ENCODE measurements at regions not wholly inside any gene's neighbourhood (a gene's known extent, or its start where the extent isn't known, plus 50 kb on each side); places are given as distances from the start of the nearest gene placed in this dataset.
A peak's percentile ranks its signal among the peaks of the same experiment; 100 is the strongest.
"Not testable (repeated sequence)": the region's sequence is repeated elsewhere in the genome, so short reads cannot be mapped to it uniquely, and the experiment has no call there.

GRCh38 chr10:91745090-91745831 lies 53.0 kb upstream of the TNKS2 start:
- DNase-seq = no peak

GRCh38 chr10:91743465-91743864 lies 54.8 kb upstream of the TNKS2 start:
- no peak for DNase-seq

- DNase-seq = no peak
Observed at GRCh38 chr10:91742229-91742628, 56.0 kb upstream of the TNKS2 start.

- DNase-seq = peak; percentile 70
Observed at GRCh38 chr10:91741356-91741755, 56.9 kb upstream of the TNKS2 start.

GRCh38 chr10:91740353-91740924 lies 57.8 kb upstream of the TNKS2 start:
- no peak for DNase-seq

- DNase-seq = not testable (repeated sequence)
Observed at GRCh38 chr10:91732265-91732664, 66.0 kb upstream of the TNKS2 start.

GRCh38 chr10:91729339-91729738 lies 68.9 kb upstream of the TNKS2 start:
- not testable (repeated sequence) for DNase-seq

GRCh38 chr10:91726355-91726754 lies 71.9 kb upstream of the TNKS2 start:
- DNase-seq = no peak

- no peak for DNase-seq
Observed at GRCh38 chr10:91724933-91725332, 73.3 kb upstream of the TNKS2 start.

- DNase-seq = no peak
Observed at GRCh38 chr10:91713461-91714072, 80.7 kb upstream of the PPP1R3C start.

GRCh38 chr10:91711885-91712680 lies 79.2 kb upstream of the PPP1R3C start:
- DNase-seq = peak; percentile 29

- no peak for DNase-seq
Observed at GRCh38 chr10:91709394-91709798, 76.5 kb upstream of the PPP1R3C start.

- DNase-seq = no peak
Observed at GRCh38 chr10:91708174-91708861, 75.4 kb upstream of the PPP1R3C start.

GRCh38 chr10:91707236-91707635 lies 74.4 kb upstream of the PPP1R3C start:
- no peak for DNase-seq

GRCh38 chr10:91705948-91706670 lies 73.2 kb upstream of the PPP1R3C start:
- no peak for DNase-seq

- DNase-seq = no peak
Observed at GRCh38 chr10:91702620-91703019, 69.7 kb upstream of the PPP1R3C start.

GRCh38 chr10:91700788-91701444 lies 68.0 kb upstream of the PPP1R3C start:
- no peak for DNase-seq

GRCh38 chr10:91700273-91700672 lies 67.4 kb upstream of the PPP1R3C start:
- no peak for DNase-seq

GRCh38 chr10:91698258-91698657 lies 65.4 kb upstream of the PPP1R3C start:
- DNase-seq = no peak

- no peak for DNase-seq
Observed at GRCh38 chr10:91694170-91694794, 61.4 kb upstream of the PPP1R3C start.

- no peak for DNase-seq
Observed at GRCh38 chr10:91691981-91692380, 59.1 kb upstream of the PPP1R3C start.

Data from hindlimb muscle (tissue), 1 donor.